Prostate gland (tissue), 2 donors: ENCODE measurements at regions not wholly inside any gene's neighbourhood (a gene's known extent, or its start where the extent isn't known, plus 50 kb on each side); places are given as distances from the start of the nearest gene placed in this dataset.

Experiments used
- POLR2A ChIP-seq: fragments of 450-650 bp; IDR thresholded peaks from one replicate; pipeline ENCODE4 v1.6.1; 2016; ENCODE audit warnings: antibody characterized with exemption, mild to moderate bottlenecking
- POLR2AphosphoS5 ChIP-seq: sonication (generic); formaldehyde crosslinking; IDR thresholded peaks from one replicate; pipeline ENCODE4 v1.6.1; 2017; ENCODE audit warnings: antibody characterized with exemption
- TF ChIP-seq, protein P1 (sequence below), 4 experiments: fragments of 200-600 bp in 2 of 4; fragments of 450-650 bp in 2 of 4; sonication (generic) in 2 of 4; IDR thresholded peaks; 1 replicate in 3 of 4; 2 replicates in 1 of 4; pipeline ENCODE4 v1.5.1; 2016 to 2019; ENCODE audit warnings: antibody characterized with exemption in 4 of 4, mild to moderate bottlenecking in 2 of 4, moderate library complexity in 2 of 4

DNA sequence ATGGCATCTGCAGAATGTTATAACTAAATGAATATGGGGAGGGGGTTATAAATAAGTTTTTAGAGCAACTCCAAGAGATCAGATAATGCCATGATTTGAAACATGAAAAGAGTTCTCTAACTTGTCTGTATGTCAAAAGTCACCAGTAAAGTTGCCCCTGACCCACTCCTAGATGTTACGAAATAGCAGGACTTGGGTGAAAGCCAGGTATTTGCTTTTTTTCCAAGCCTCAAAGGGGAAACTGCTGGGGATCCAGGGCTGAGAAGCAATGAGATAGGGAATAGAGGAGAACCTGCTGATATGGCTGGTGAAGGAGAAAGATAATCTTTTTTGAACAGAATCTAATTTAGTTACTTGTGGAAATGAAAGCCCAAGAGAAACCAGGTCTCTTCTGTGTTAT is 191.5 kb upstream of the CDH20 start:
- TF ChIP-seq, protein P1, sequence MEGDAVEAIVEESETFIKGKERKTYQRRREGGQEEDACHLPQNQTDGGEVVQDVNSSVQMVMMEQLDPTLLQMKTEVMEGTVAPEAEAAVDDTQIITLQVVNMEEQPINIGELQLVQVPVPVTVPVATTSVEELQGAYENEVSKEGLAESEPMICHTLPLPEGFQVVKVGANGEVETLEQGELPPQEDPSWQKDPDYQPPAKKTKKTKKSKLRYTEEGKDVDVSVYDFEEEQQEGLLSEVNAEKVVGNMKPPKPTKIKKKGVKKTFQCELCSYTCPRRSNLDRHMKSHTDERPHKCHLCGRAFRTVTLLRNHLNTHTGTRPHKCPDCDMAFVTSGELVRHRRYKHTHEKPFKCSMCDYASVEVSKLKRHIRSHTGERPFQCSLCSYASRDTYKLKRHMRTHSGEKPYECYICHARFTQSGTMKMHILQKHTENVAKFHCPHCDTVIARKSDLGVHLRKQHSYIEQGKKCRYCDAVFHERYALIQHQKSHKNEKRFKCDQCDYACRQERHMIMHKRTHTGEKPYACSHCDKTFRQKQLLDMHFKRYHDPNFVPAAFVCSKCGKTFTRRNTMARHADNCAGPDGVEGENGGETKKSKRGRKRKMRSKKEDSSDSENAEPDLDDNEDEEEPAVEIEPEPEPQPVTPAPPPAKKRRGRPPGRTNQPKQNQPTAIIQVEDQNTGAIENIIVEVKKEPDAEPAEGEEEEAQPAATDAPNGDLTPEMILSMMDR (IDR thresholded peaks at IDR 0.05) = no peak
- no peak for TF ChIP-seq POLR2A
- no peak for TF ChIP-seq POLR2AphosphoS5
